GM19395 (cell line): ENCODE measurements at regions not wholly inside any gene's neighbourhood (a gene's known extent, or its start where the extent isn't known, plus 50 kb on each side); places are given as distances from the start of the nearest gene placed in this dataset.
A peak's percentile ranks its signal among the peaks of the same experiment; 100 is the strongest.

ENCODE experiments used
- ATAC-seq: cut with Tn5 transposase; IDR thresholded peaks from one replicate; pipeline ENCODE4 v1.9.1; 2021; ENCODE audit warnings: mild to moderate bottlenecking, moderate library complexity; ENCODE audit not compliant: unreplicated experiment

GRCh38 chr2:105573910-105574655 is 170.6 kb upstream of the NCK2 start:
- no peak for ATAC-seq

- no peak for ATAC-seq
Measured at GRCh38 chr2:105573490-105573889, 171.2 kb upstream of the NCK2 start.

- no peak for ATAC-seq
Measured at GRCh38 chr2:105571445-105571987, 172.7 kb upstream of the FHL2 start.

- no peak for ATAC-seq
Measured at GRCh38 chr2:105570757-105571156, 171.9 kb upstream of the FHL2 start.

GRCh38 chr2:105570326-105570725 is 171.5 kb upstream of the FHL2 start:
- no peak for ATAC-seq

GRCh38 chr2:105569606-105570005 is 170.8 kb upstream of the FHL2 start:
- ATAC-seq, result no peak

- ATAC-seq, result no peak
Measured at GRCh38 chr2:105567996-105568494, 169.2 kb upstream of the FHL2 start.

- ATAC-seq, result no peak
Measured at GRCh38 chr2:105563000-105563719, 164.3 kb upstream of the FHL2 start.

GRCh38 chr2:105561401-105561800 is 162.6 kb upstream of the FHL2 start:
- no peak for ATAC-seq

GRCh38 chr2:105560157-105560556 is 161.3 kb upstream of the FHL2 start:
- ATAC-seq, result no peak

GRCh38 chr2:105557021-105557920 is 158.4 kb upstream of the FHL2 start:
- ATAC-seq, result no peak

GRCh38 chr2:105556366-105556765 is 157.5 kb upstream of the FHL2 start:
- ATAC-seq, result no peak

GRCh38 chr2:105554235-105554634 is 155.4 kb upstream of the FHL2 start:
- no peak for ATAC-seq

- ATAC-seq, result no peak
Measured at GRCh38 chr2:105553538-105554196, 154.8 kb upstream of the FHL2 start.

GRCh38 chr2:105546628-105546974 is 147.8 kb upstream of the FHL2 start:
- no peak for ATAC-seq

- ATAC-seq, result peak; percentile 66
Measured at GRCh38 chr2:105545730-105546627, 147.1 kb upstream of the FHL2 start.

GRCh38 chr2:105544591-105545377 is 145.9 kb upstream of the FHL2 start:
- ATAC-seq, result no peak

GRCh38 chr2:105541189-105542050 is 142.6 kb upstream of the FHL2 start:
- ATAC-seq, result no peak
